ENCODE measurements at regions not wholly inside any gene's neighbourhood (a gene's known extent, or its start where the extent isn't known, plus 50 kb on each side); places are given as distances from the start of the nearest gene placed in this dataset.

DNA sequence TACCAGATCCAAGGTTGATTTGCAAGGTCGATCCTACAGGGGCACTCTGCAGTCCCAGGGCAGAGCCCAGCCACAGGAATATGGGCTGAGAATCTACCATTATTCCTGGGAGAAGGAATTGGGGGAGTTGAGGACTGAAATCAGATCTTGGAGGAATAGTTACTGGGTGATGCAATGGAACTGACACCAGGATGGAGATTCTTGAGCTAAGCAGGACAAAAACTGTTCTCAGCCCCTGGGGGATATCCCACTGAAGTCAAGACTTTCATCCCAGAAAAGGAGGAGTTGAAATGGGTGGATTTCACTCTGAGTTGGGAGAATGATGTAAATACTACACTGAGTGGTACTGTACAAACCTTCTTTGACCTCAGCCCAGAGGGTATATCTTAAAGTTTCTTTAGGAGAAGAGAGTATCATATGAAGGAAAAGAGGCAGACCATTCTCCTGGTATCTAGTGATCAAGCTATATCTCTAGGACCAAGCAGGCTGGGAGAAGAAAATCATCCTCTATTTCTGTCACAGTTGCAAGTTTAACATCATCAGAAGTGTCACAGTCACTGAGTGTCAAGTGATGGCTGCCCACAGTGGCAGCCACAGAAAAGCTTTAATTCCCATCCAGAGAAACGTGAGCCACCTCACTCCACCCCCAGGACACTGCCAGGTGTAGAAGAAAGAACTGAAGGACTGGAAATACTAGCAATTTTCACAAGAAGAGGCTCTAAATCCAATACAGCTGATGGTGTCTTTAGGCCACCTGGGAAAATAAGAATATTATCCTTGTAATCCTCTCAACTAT lies 181.9 kb downstream of the NUAK1 start:
- no peak for DNase-seq
- ChIA-PET CTCF (interaction anchor here (0.7 kb wide), 1 partner anchor 18 kb away, joined by 3 read pairs; no protein-coding TSS in a partner anchor), POLR2A (no interaction called here)
- H3K36me3 ChIP-seq (ENCODE audit: control insufficient read depth in 4 of 4, insufficient read depth in 4 of 4, low read length in 3 of 4) = no peaks in the 10 kb centered on the region
- peaks cover 0 to 2% (median 0%) of the 10 kb centered on the region in 5 experiments for H3K27me3 ChIP-seq (replicated peaks in 2 of 5; ENCODE audit: control insufficient read depth in 4 of 5, insufficient read depth in 5 of 5, low read length in 4 of 5)
- H3K9me3 ChIP-seq (ENCODE audit: control extremely low read depth in 1 of 5, control insufficient read depth in 4 of 5, insufficient read depth in 2 of 5, low read depth in 1 of 5, low read length in 4 of 5) = no peaks in the 10 kb centered on the region
- 60% methylated on average over 1 of the region's 2 CpGs for WGBS (ENCODE audit: insufficient coverage)
- H3K4me1 ChIP-seq (ENCODE audit: control extremely low read depth in 1 of 4, control insufficient read depth in 4 of 4, insufficient read depth in 4 of 4, low read length in 3 of 4) = no peaks in the 10 kb centered on the region
- no peak overlapping the region for H3K27ac ChIP-seq (ENCODE audit: insufficient read depth in 1 of 2, low read depth in 1 of 2, low read length in 2 of 2, poor library complexity in 1 of 2, severe bottlenecking in 2 of 2)
- H3K4me3 ChIP-seq (ENCODE audit: control insufficient read depth in 1 of 7, extremely low read depth in 1 of 7, insufficient read depth in 4 of 7, low read depth in 2 of 7, low read length in 6 of 7) = no peak overlapping the region

DNA sequence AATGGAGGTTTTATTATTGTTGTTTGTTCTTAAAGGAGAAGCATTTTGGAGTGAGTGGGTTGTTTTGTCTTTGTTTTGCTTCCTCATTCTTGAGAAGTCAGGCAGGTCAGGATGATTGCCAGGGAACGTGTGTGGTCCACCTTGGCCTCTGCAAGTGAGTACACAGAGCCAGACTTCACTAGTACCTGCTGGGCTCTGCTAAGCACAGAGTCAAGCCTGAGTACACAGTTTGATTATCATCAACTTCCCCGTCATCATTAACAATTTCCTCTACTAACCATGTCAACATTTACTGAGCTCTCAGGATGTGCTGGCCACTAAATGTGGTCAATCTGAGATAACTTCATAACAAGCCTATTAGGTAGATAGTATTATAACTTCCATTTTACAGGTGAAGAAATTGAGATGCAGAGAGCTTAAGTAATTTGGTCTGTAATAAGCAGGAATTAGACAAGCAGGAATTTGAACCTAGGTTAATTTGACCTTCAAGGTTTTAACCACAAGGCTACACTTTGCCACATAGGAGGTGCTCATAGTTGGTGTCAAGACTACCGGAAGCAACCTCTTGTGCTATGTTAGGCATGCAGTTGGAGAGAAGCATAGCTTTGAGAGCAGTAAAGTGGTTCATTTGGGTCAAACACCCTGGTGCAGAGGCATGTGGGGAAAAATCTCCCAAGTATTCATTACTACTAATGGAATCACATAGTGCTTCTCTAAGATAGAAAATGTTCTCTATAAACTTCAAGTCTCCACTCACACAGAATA lies 178.3 kb downstream of the NUAK1 start:
- Histone ChIP-seq H3K27ac (ENCODE audit: insufficient read depth in 1 of 2, low read depth in 1 of 2, low read length in 2 of 2, poor library complexity in 1 of 2, severe bottlenecking in 2 of 2) (no peak overlapping the region), H3K9me3 (ENCODE audit: control extremely low read depth in 1 of 5, control insufficient read depth in 4 of 5, insufficient read depth in 2 of 5, low read depth in 1 of 5, low read length in 4 of 5) (no peaks in the 10 kb centered on the region), H3K27me3 (replicated peaks in 2 of 5; ENCODE audit: control insufficient read depth in 4 of 5, insufficient read depth in 5 of 5, low read length in 4 of 5) (no peaks in the 10 kb centered on the region), H3K36me3 (ENCODE audit: control insufficient read depth in 4 of 4, insufficient read depth in 4 of 4, low read length in 3 of 4) (no peaks in the 10 kb centered on the region), H3K4me3 (ENCODE audit: control insufficient read depth in 1 of 7, extremely low read depth in 1 of 7, insufficient read depth in 4 of 7, low read depth in 2 of 7, low read length in 6 of 7) (no peak overlapping the region), H3K4me1 (ENCODE audit: control extremely low read depth in 1 of 4, control insufficient read depth in 4 of 4, insufficient read depth in 4 of 4, low read length in 3 of 4) (no peaks in the 10 kb centered on the region)
- DNase-seq = peak in 1 of 3 donors; percentile 2
- ChIA-PET CTCF (no interaction called here), POLR2A (no interaction called here)
- WGBS (ENCODE audit: insufficient coverage) = 62% methylated on average over 3 of the region's 3 CpGs

- no peaks in the 10 kb centered on the region for H3K9me3 ChIP-seq (ENCODE audit: control extremely low read depth in 1 of 5, control insufficient read depth in 4 of 5, insufficient read depth in 2 of 5, low read depth in 1 of 5, low read length in 4 of 5)
- 100% methylated on average over 1 of the region's 1 CpG for WGBS (ENCODE audit: insufficient coverage)
- H3K27ac ChIP-seq (ENCODE audit: insufficient read depth in 1 of 2, low read depth in 1 of 2, low read length in 2 of 2, poor library complexity in 1 of 2, severe bottlenecking in 2 of 2) = no peak overlapping the region
- no peak for DNase-seq
- H3K27me3 ChIP-seq (replicated peaks in 2 of 5; ENCODE audit: control insufficient read depth in 4 of 5, insufficient read depth in 5 of 5, low read length in 4 of 5) = peaks cover 0 to 2% (median 0%) of the 10 kb centered on the region in 5 experiments
- CTCF ChIA-PET = no interaction called here
- no peak overlapping the region for H3K4me3 ChIP-seq (ENCODE audit: control insufficient read depth in 1 of 7, extremely low read depth in 1 of 7, insufficient read depth in 4 of 7, low read depth in 2 of 7, low read length in 6 of 7)
- POLR2A ChIA-PET = no interaction called here
- no peaks in the 10 kb centered on the region for H3K4me1 ChIP-seq (ENCODE audit: control extremely low read depth in 1 of 4, control insufficient read depth in 4 of 4, insufficient read depth in 4 of 4, low read length in 3 of 4)
- H3K36me3 ChIP-seq (ENCODE audit: control insufficient read depth in 4 of 4, insufficient read depth in 4 of 4, low read length in 3 of 4) = no peaks in the 10 kb centered on the region
Observed at GRCh38 chr12:105961821-105962671, 176.7 kb downstream of the NUAK1 start.

GRCh38 chr12:105967038-105967776 lies 171.5 kb downstream of the NUAK1 start:
- Histone ChIP-seq H3K4me3 (ENCODE audit: control insufficient read depth in 1 of 7, extremely low read depth in 1 of 7, insufficient read depth in 4 of 7, low read depth in 2 of 7, low read length in 6 of 7) (no peak overlapping the region), H3K36me3 (ENCODE audit: control insufficient read depth in 4 of 4, insufficient read depth in 4 of 4, low read length in 3 of 4) (no peaks in the 10 kb centered on the region), H3K27me3 (replicated peaks in 2 of 5; ENCODE audit: control insufficient read depth in 4 of 5, insufficient read depth in 5 of 5, low read length in 4 of 5) (peaks cover 0 to 3% (median 0%) of the 10 kb centered on the region in 5 experiments), H3K27ac (ENCODE audit: insufficient read depth in 1 of 2, low read depth in 1 of 2, low read length in 2 of 2, poor library complexity in 1 of 2, severe bottlenecking in 2 of 2) (no peak overlapping the region), H3K9me3 (ENCODE audit: control extremely low read depth in 1 of 5, control insufficient read depth in 4 of 5, insufficient read depth in 2 of 5, low read depth in 1 of 5, low read length in 4 of 5) (no peaks in the 10 kb centered on the region), H3K4me1 (ENCODE audit: control extremely low read depth in 1 of 4, control insufficient read depth in 4 of 4, insufficient read depth in 4 of 4, low read length in 3 of 4) (no peaks in the 10 kb centered on the region)
- ChIA-PET CTCF (no interaction called here), POLR2A (no interaction called here)
- WGBS (ENCODE audit: insufficient coverage) = no CpG with 5 or more reads among the region's 5 CpGs
- DNase-seq = no peak

- Histone ChIP-seq H3K9me3 (ENCODE audit: control extremely low read depth in 1 of 5, control insufficient read depth in 4 of 5, insufficient read depth in 2 of 5, low read depth in 1 of 5, low read length in 4 of 5) (no peaks in the 10 kb centered on the region), H3K4me3 (ENCODE audit: control insufficient read depth in 1 of 7, extremely low read depth in 1 of 7, insufficient read depth in 4 of 7, low read depth in 2 of 7, low read length in 6 of 7) (no peak overlapping the region), H3K27ac (ENCODE audit: insufficient read depth in 1 of 2, low read depth in 1 of 2, low read length in 2 of 2, poor library complexity in 1 of 2, severe bottlenecking in 2 of 2) (no peak overlapping the region), H3K36me3 (ENCODE audit: control insufficient read depth in 4 of 4, insufficient read depth in 4 of 4, low read length in 3 of 4) (no peaks in the 10 kb centered on the region), H3K27me3 (replicated peaks in 2 of 5; ENCODE audit: control insufficient read depth in 4 of 5, insufficient read depth in 5 of 5, low read length in 4 of 5) (peaks cover 0 to 3% (median 0%) of the 10 kb centered on the region in 5 experiments), H3K4me1 (ENCODE audit: control extremely low read depth in 1 of 4, control insufficient read depth in 4 of 4, insufficient read depth in 4 of 4, low read length in 3 of 4) (no peaks in the 10 kb centered on the region)
- no peak for DNase-seq
- no CpG with 5 or more reads among the region's 1 CpG for WGBS (ENCODE audit: insufficient coverage)
- ChIA-PET POLR2A (interaction anchor here (0.6 kb wide), 1 partner anchor 729 kb away, joined by 4 read pairs; no protein-coding TSS in a partner anchor), CTCF (no interaction called here)
Observed at GRCh38 chr12:105968025-105968424, 170.7 kb downstream of the NUAK1 start.

GRCh38 chr12:105970885-105971284 lies 167.9 kb downstream of the NUAK1 start:
- Histone ChIP-seq H3K9me3 (ENCODE audit: control extremely low read depth in 1 of 5, control insufficient read depth in 4 of 5, insufficient read depth in 2 of 5, low read depth in 1 of 5, low read length in 4 of 5) (no peaks in the 10 kb centered on the region), H3K36me3 (ENCODE audit: control insufficient read depth in 4 of 4, insufficient read depth in 4 of 4, low read length in 3 of 4) (no peaks in the 10 kb centered on the region), H3K27me3 (replicated peaks in 2 of 5; ENCODE audit: control insufficient read depth in 4 of 5, insufficient read depth in 5 of 5, low read length in 4 of 5) (peaks cover 0 to 3% (median 0%) of the 10 kb centered on the region in 5 experiments), H3K4me3 (ENCODE audit: control insufficient read depth in 1 of 7, extremely low read depth in 1 of 7, insufficient read depth in 4 of 7, low read depth in 2 of 7, low read length in 6 of 7) (no peak overlapping the region), H3K27ac (ENCODE audit: insufficient read depth in 1 of 2, low read depth in 1 of 2, low read length in 2 of 2, poor library complexity in 1 of 2, severe bottlenecking in 2 of 2) (no peak overlapping the region), H3K4me1 (ENCODE audit: control extremely low read depth in 1 of 4, control insufficient read depth in 4 of 4, insufficient read depth in 4 of 4, low read length in 3 of 4) (no peaks in the 10 kb centered on the region)
- POLR2A ChIA-PET = no interaction called here
- WGBS (ENCODE audit: insufficient coverage) = 91% methylated on average over 2 of the region's 2 CpGs
- DNase-seq = no peak
- CTCF ChIA-PET = no interaction called here
